ENCODE measurements at regions not wholly inside any gene's neighbourhood (a gene's known extent, or its start where the extent isn't known, plus 50 kb on each side); places are given as distances from the start of the nearest gene placed in this dataset.

DNA sequence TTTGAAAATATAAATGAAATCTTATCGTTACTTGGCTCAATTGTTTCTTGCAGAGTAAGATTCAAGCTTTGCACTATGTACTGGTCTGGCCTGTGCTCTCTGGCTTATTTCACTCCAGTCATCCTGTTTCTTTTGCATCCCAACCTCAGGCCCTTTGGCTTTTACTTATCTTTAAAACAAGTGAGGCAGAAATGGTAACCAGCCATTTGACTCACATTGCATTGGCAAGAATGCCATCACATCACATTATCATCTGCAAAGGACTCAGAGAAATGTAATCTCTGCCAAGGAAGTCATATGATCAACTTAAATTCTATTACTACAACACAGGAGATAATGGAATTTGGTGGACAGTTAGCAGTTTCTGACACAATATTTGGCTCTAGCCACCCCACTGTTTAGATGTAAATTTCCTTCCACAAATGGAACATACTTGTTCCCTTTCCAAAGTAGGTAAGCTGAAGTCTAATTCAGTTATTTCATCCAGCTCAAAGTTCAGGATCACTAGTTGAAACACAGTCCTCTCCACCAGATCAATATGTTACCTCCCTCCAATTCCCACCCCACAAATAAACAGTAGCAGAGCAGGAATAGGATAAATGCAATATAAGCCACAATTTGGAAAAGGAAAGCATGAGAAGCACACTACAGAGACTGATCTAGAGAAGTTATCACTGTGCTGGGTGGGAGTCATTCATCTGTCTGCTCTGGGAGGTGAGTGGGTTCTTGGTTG is 65.0 kb upstream of the DSC1 start:
- intact Hi-C loops (cut with micrococcal nuclease): no loop called here
- Histone ChIP-seq H3K9me1 (ENCODE audit: control insufficient read depth, insufficient read depth, low read length) (no peaks in the 10 kb centered on the region), H3K27ac (ENCODE audit: extremely low read depth, low read depth, low read length) (no peak overlapping the region), H3K4me2 (ENCODE audit: insufficient read depth, low read length) (no peak overlapping the region), H3K27me3 (ENCODE audit: control insufficient read depth in 2 of 2, insufficient read depth in 2 of 2, low read length in 2 of 2) (no peaks in the 10 kb centered on the region), H3K4me1 (replicated peaks in 1 of 2; ENCODE audit: control insufficient read depth in 2 of 2, insufficient read depth in 2 of 2, low read length in 2 of 2) (no peaks in the 10 kb centered on the region), H3K9ac (ENCODE audit: insufficient read depth in 1 of 2, low read depth in 2 of 2, low read length in 2 of 2) (no peak overlapping the region), H3K79me2 (ENCODE audit: control insufficient read depth, insufficient read depth, low read length) (no peaks in the 10 kb centered on the region), H4K20me1 (replicated peaks; ENCODE audit: control insufficient read depth, insufficient read depth, low read length) (no peaks in the 10 kb centered on the region), H3K9me3 (replicated peaks; ENCODE audit: control insufficient read depth, insufficient read depth, low read depth, low read length) (no peaks in the 10 kb centered on the region), H3K36me3 (ENCODE audit: control insufficient read depth, insufficient read depth, low read length) (no peaks in the 10 kb centered on the region), H3K4me3 (no peak overlapping the region), H2AFZ (ENCODE audit: low read depth, low read length) (no peak overlapping the region)
- no TSS peak for BruUV-seq (replicated peaks)
- POLR2A ChIA-PET: no interaction called here
- FAIRE-seq (no peak), ATAC-seq (no peak), DNase-seq (ENCODE audit: extremely low read depth in 1 of 4, low spot score in 3 of 4) (no peak)
- CTCF ChIA-PET (ENCODE audit: low intra/inter-chr PET ratio): no interaction called here
- in situ Hi-C loops (cut with MboI): no loop called here
- TF ChIP-seq EP300 (IDR thresholded peaks at IDR 0.05; ENCODE audit: low read length) (no peak), COPS2 (conservative IDR thresholded peaks at IDR 0.05) (no peak), FOXM1 (IDR thresholded peaks at IDR 0.05; ENCODE audit: low read depth) (no peak), FOXM1 (CRISPR knock-in tag; IDR thresholded peaks at IDR 0.05; ENCODE audit: low read depth) (no peak), CTBP1 (IDR thresholded peaks at IDR 0.05; ENCODE audit: borderline replicate concordance) (no peak), NBN (IDR thresholded peaks at IDR 0.05; ENCODE audit: low read depth) (no peak), CBFA2T3 (IDR thresholded peaks at IDR 0.05) (no peak), ZNF282 (CRISPR knock-in tag; IDR thresholded peaks at IDR 0.05) (no peak), CHD2 (IDR thresholded peaks at IDR 0.05; ENCODE audit: low read depth, low read length) (no peak), TRIM28 (IDR thresholded peaks at IDR 0.05) (no peak)
- TF ChIP-seq, protein P1, sequence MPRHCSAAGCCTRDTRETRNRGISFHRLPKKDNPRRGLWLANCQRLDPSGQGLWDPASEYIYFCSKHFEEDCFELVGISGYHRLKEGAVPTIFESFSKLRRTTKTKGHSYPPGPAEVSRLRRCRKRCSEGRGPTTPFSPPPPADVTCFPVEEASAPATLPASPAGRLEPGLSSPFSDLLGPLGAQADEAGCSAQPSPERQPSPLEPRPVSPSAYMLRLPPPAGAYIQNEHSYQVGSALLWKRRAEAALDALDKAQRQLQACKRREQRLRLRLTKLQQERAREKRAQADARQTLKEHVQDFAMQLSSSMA (CRISPR knock-in tag; IDR thresholded peaks at IDR 0.05): no peak
- TF ChIP-seq, protein P2, sequence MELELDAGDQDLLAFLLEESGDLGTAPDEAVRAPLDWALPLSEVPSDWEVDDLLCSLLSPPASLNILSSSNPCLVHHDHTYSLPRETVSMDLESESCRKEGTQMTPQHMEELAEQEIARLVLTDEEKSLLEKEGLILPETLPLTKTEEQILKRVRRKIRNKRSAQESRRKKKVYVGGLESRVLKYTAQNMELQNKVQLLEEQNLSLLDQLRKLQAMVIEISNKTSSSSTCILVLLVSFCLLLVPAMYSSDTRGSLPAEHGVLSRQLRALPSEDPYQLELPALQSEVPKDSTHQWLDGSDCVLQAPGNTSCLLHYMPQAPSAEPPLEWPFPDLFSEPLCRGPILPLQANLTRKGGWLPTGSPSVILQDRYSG (tag; conservative IDR thresholded peaks at IDR 0.05; ENCODE audit: low read depth): no peak
- WGBS (ENCODE audit: insufficient coverage, low coverage, missing lambda C conversion rate): 7% methylated on average over 1 of the region's 1 CpG

All from K562 (cell line).